Stimulated activated CD8-positive, alpha-beta memory T cell treated with anti-CD3 and anti-CD28 coated beads, Interleukin-4, amount 100 ng/mL, for 24 hours (primary cell): ENCODE measurements at regions not wholly inside any gene's neighbourhood (a gene's known extent, or its start where the extent isn't known, plus 50 kb on each side); places are given as distances from the start of the nearest gene placed in this dataset.

Source experiments
- DNase-seq: peaks from one replicate; pipeline ENCODE4 v3.0.0-alpha.2; 2020; ENCODE audit warnings: low read depth

- no peak for DNase-seq
These were observed 314.9 kb upstream of the TSHZ3 start for GRCh38 chr19:31664096-31664495.

- no peak for DNase-seq
These were observed 315.8 kb upstream of the TSHZ3 start for GRCh38 chr19:31664997-31665396.

GRCh38 chr19:31666126-31666525 lies 316.9 kb upstream of the TSHZ3 start:
- DNase-seq = no peak

GRCh38 chr19:31667106-31667505 lies 317.9 kb upstream of the TSHZ3 start:
- no peak for DNase-seq

GRCh38 chr19:31668921-31669320 lies 319.7 kb upstream of the TSHZ3 start:
- no peak for DNase-seq

GRCh38 chr19:31670931-31671330 lies 321.7 kb upstream of the TSHZ3 start:
- DNase-seq = no peak

GRCh38 chr19:31671411-31672035 lies 322.3 kb upstream of the TSHZ3 start:
- no peak for DNase-seq

GRCh38 chr19:31674503-31675192 lies 325.4 kb upstream of the TSHZ3 start:
- DNase-seq = no peak

- DNase-seq = no peak
These were observed 326.1 kb upstream of the TSHZ3 start for GRCh38 chr19:31675193-31675913.

- DNase-seq = no peak
These were observed 327.2 kb upstream of the TSHZ3 start for GRCh38 chr19:31676271-31677004.

- DNase-seq = no peak
These were observed 329.2 kb upstream of the TSHZ3 start for GRCh38 chr19:31678421-31678820.

- no peak for DNase-seq
These were observed 331.9 kb upstream of the TSHZ3 start for GRCh38 chr19:31681121-31681520.

- no peak for DNase-seq
These were observed 344.1 kb upstream of the TSHZ3 start for GRCh38 chr19:31693131-31693932.

GRCh38 chr19:31693933-31694269 lies 344.7 kb upstream of the TSHZ3 start:
- no peak for DNase-seq

GRCh38 chr19:31694761-31695160 lies 345.5 kb upstream of the TSHZ3 start:
- DNase-seq = no peak

- no peak for DNase-seq
These were observed 350.2 kb upstream of the TSHZ3 start for GRCh38 chr19:31699421-31699820.

GRCh38 chr19:31701146-31701545 lies 351.9 kb upstream of the TSHZ3 start:
- DNase-seq = no peak

GRCh38 chr19:31705656-31706055 lies 356.4 kb upstream of the TSHZ3 start:
- no peak for DNase-seq

GRCh38 chr19:31706131-31706530 lies 356.9 kb upstream of the TSHZ3 start:
- DNase-seq = no peak

- DNase-seq = no peak
These were observed 357.7 kb upstream of the TSHZ3 start for GRCh38 chr19:31706691-31707620.

GRCh38 chr19:31708520-31708919 lies 359.3 kb upstream of the TSHZ3 start:
- DNase-seq = no peak
